DMS153 (cell line): ENCODE measurements at regions not wholly inside any gene's neighbourhood (a gene's known extent, or its start where the extent isn't known, plus 50 kb on each side); places are given as distances from the start of the nearest gene placed in this dataset.

Source experiments
- DNase-seq: peaks from one replicate; lab custom pipeline; 2025; lab: John Stamatoyannopoulos, UW

GRCh38 chr21:43348170-43348766, 78.7 kb downstream of the SIK1 start:
- DNase-seq = no peak

GRCh38 chr21:43347461-43348169, 79.3 kb downstream of the SIK1 start:
- no peak for DNase-seq

GRCh38 chr21:43346551-43346950, 80.4 kb downstream of the SIK1 start:
- DNase-seq = no peak

- DNase-seq = no peak
Observed at GRCh38 chr21:43345746-43346409, 81.1 kb downstream of the SIK1 start.

- DNase-seq = no peak
Observed at GRCh38 chr21:43345046-43345745, 81.7 kb downstream of the SIK1 start.

- DNase-seq = no peak
Observed at GRCh38 chr21:43343992-43344886, 82.7 kb downstream of the SIK1 start.

GRCh38 chr21:43343095-43343991, 83.6 kb downstream of the SIK1 start:
- DNase-seq = peak; percentile 69

GRCh38 chr21:43342301-43342881, 84.5 kb downstream of the SIK1 start:
- no peak for DNase-seq

- peak; percentile 37 for DNase-seq
Observed at GRCh38 chr21:43341378-43342161, 85.4 kb downstream of the SIK1 start.

GRCh38 chr21:43340491-43341377, 86.2 kb downstream of the SIK1 start:
- no peak for DNase-seq

GRCh38 chr21:43339668-43340067, 87.3 kb downstream of the SIK1 start:
- no peak for DNase-seq

- no peak for DNase-seq
Observed at GRCh38 chr21:43338951-43339350, 88.0 kb downstream of the SIK1 start.

- DNase-seq = no peak
Observed at GRCh38 chr21:43337901-43338655, 88.9 kb downstream of the SIK1 start.

- DNase-seq = no peak
Observed at GRCh38 chr21:43335119-43335518, 91.8 kb downstream of the SIK1 start.

- no peak for DNase-seq
Observed at GRCh38 chr21:43334214-43334958, 92.5 kb downstream of the SIK1 start.

GRCh38 chr21:43333298-43334062, 93.5 kb downstream of the SIK1 start:
- no peak for DNase-seq
